Activated CD4-positive, alpha-beta T cell treated with anti-CD3 and anti-CD28 coated beads for 1 hour (primary cell): ENCODE measurements at regions not wholly inside any gene's neighbourhood (a gene's known extent, or its start where the extent isn't known, plus 50 kb on each side); places are given as distances from the start of the nearest gene placed in this dataset.
"Not testable (repeated sequence)": the region's sequence is repeated elsewhere in the genome, so short reads cannot be mapped to it uniquely, and the experiment has no call there.

Source experiments
- DNase-seq: peaks from one replicate; pipeline ENCODE4 v3.0.0-alpha.2; 2020

- not testable (repeated sequence) for DNase-seq
These were observed 63.5 kb downstream of the UNC93B1 start for GRCh38 chr11:67940440-67940839.

- not testable (repeated sequence) for DNase-seq
These were observed 64.9 kb downstream of the UNC93B1 start for GRCh38 chr11:67938964-67939363.

GRCh38 chr11:67938371-67938770 is 65.5 kb downstream of the UNC93B1 start:
- DNase-seq: not testable (repeated sequence)

GRCh38 chr11:67923565-67923964 is 80.3 kb downstream of the UNC93B1 start:
- DNase-seq: not testable (repeated sequence)

- not testable (repeated sequence) for DNase-seq
These were observed 83.4 kb downstream of the UNC93B1 start for GRCh38 chr11:67920546-67920945.

- not testable (repeated sequence) for DNase-seq
These were observed 91.7 kb downstream of the UNC93B1 start for GRCh38 chr11:67912184-67912583.

GRCh38 chr11:67911211-67911610 is 92.7 kb downstream of the UNC93B1 start:
- DNase-seq: not testable (repeated sequence)

GRCh38 chr11:67910803-67911202 is 93.1 kb downstream of the UNC93B1 start:
- DNase-seq: not testable (repeated sequence)

- DNase-seq: not testable (repeated sequence)
These were observed 96.9 kb downstream of the UNC93B1 start for GRCh38 chr11:67906969-67907368.

- not testable (repeated sequence) for DNase-seq
These were observed 104.4 kb downstream of the UNC93B1 start for GRCh38 chr11:67899462-67899861.

GRCh38 chr11:67893487-67893886 is 110.4 kb downstream of the UNC93B1 start:
- not testable (repeated sequence) for DNase-seq

GRCh38 chr11:67889646-67890045 is 114.3 kb downstream of the UNC93B1 start:
- not testable (repeated sequence) for DNase-seq

- DNase-seq: not testable (repeated sequence)
These were observed 115.8 kb downstream of the UNC93B1 start for GRCh38 chr11:67888056-67888455.

GRCh38 chr11:67886672-67887071 is 117.2 kb downstream of the UNC93B1 start:
- not testable (repeated sequence) for DNase-seq

- DNase-seq: not testable (repeated sequence)
These were observed 117.7 kb downstream of the UNC93B1 start for GRCh38 chr11:67886207-67886606.

- DNase-seq: not testable (repeated sequence)
These were observed 118.3 kb downstream of the UNC93B1 start for GRCh38 chr11:67885574-67885973.

GRCh38 chr11:67884761-67885558 is 118.9 kb downstream of the UNC93B1 start:
- DNase-seq: not testable (repeated sequence)

- not testable (repeated sequence) for DNase-seq
These were observed 119.7 kb downstream of the UNC93B1 start for GRCh38 chr11:67884073-67884757.

GRCh38 chr11:67882304-67882703 is 121.6 kb downstream of the UNC93B1 start:
- DNase-seq: not testable (repeated sequence)

GRCh38 chr11:67881836-67882235 is 122.1 kb downstream of the UNC93B1 start:
- not testable (repeated sequence) for DNase-seq

GRCh38 chr11:67880594-67881196 is 123.2 kb downstream of the UNC93B1 start:
- not testable (repeated sequence) for DNase-seq

- DNase-seq: not testable (repeated sequence)
These were observed 125.2 kb downstream of the UNC93B1 start for GRCh38 chr11:67878666-67879065.

- not testable (repeated sequence) for DNase-seq
These were observed 126.6 kb downstream of the UNC93B1 start for GRCh38 chr11:67877316-67877715.
